ENCODE measurements at regions not wholly inside any gene's neighbourhood (a gene's known extent, or its start where the extent isn't known, plus 50 kb on each side); places are given as distances from the start of the nearest gene placed in this dataset.

- TF ChIP-seq, protein P1, sequence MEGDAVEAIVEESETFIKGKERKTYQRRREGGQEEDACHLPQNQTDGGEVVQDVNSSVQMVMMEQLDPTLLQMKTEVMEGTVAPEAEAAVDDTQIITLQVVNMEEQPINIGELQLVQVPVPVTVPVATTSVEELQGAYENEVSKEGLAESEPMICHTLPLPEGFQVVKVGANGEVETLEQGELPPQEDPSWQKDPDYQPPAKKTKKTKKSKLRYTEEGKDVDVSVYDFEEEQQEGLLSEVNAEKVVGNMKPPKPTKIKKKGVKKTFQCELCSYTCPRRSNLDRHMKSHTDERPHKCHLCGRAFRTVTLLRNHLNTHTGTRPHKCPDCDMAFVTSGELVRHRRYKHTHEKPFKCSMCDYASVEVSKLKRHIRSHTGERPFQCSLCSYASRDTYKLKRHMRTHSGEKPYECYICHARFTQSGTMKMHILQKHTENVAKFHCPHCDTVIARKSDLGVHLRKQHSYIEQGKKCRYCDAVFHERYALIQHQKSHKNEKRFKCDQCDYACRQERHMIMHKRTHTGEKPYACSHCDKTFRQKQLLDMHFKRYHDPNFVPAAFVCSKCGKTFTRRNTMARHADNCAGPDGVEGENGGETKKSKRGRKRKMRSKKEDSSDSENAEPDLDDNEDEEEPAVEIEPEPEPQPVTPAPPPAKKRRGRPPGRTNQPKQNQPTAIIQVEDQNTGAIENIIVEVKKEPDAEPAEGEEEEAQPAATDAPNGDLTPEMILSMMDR (optimal IDR thresholded peaks at IDR 0.05 in 1 of 3, IDR thresholded peaks at IDR 0.05 in 1 of 3, conservative IDR thresholded peaks at IDR 0.05 in 1 of 3; ENCODE audit: extremely low read depth in 1 of 3, insufficient read depth in 2 of 3, low read length in 3 of 3): no peak
- no peak for TF ChIP-seq EZH2 (IDR thresholded peaks at IDR 0.05; ENCODE audit: low read length)
Measured at GRCh38 chr1:59143133-59143487, 153.8 kb upstream of the FGGY start.
